ENCODE measurements at regions not wholly inside any gene's neighbourhood (a gene's known extent, or its start where the extent isn't known, plus 50 kb on each side); places are given as distances from the start of the nearest gene placed in this dataset.

DNA sequence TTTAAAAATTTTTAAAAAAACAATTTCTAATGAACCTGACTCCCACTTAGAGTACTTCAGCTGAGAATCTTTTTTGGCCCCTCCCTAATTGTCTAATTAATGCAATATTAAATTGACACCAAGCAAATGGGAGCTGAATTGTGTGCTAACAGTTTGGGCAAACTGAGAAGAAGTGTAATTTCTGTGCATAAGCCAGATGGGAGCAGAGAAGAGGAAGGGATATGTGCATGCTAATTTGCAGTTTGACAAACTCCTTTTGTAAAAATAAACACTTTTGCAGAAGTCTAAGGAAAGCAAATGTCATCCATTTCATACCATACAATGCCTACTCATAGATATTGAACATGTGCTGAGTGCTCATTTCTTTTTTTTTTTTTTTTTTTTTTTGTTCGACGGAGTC is 332.0 kb downstream of the CYRIA start:
- DNase-seq (ENCODE audit: low spot score), result no peak

GRCh38 chr2:16332681-16333557 is 332.7 kb downstream of the CYRIA start:
- no peak for DNase-seq (ENCODE audit: low spot score)

GRCh38 chr2:16331772-16332171 is 333.9 kb downstream of the CYRIA start:
- DNase-seq (ENCODE audit: low spot score), result no peak

DNA sequence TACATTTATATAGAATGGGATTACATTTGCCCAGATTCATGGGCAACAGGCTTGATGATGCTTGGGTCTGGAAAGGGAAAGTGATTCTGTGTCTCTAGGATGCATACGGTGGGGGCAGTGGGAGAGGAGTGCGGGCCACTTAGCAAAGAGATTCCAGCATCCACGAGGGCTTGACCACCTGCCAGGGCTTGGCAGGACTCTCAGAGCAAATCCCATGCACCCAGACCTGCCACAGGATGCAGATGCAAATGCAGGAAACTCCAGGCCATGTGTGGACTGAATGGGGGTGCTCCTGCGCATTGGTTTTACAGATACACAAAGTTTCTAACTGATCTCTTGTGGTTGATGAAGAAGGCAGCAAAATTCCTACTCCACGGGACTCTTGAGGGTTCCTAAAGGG is 334.7 kb downstream of the CYRIA start:
- no peak for DNase-seq (ENCODE audit: low spot score)

DNA sequence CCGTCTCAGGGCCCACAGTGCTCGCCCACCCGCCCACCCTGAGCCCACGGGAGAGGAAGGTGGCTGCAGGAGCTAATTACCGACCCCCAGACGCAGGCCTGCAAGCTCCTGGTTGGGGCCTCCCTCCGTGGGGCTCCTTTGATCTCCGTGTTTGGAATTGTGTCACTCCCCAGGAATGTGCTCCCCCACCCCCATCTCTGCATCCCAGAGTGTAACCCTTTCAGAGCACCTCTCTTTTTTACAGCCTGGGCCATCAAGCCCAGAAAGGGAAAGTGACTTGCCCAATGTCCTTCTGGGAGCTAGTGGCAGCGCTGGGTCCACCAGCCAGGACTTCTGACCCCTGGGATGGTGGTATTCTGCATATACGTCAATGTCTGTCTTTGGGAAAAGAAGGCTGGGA is 335.1 kb downstream of the CYRIA start:
- DNase-seq (ENCODE audit: low spot score), result no peak

GRCh38 chr2:16330012-16330411 is 335.6 kb downstream of the CYRIA start:
- DNase-seq (ENCODE audit: low spot score), result no peak

- DNase-seq (ENCODE audit: low spot score), result no peak
Observed at GRCh38 chr2:16329421-16329820, 336.2 kb downstream of the CYRIA start.

DNA sequence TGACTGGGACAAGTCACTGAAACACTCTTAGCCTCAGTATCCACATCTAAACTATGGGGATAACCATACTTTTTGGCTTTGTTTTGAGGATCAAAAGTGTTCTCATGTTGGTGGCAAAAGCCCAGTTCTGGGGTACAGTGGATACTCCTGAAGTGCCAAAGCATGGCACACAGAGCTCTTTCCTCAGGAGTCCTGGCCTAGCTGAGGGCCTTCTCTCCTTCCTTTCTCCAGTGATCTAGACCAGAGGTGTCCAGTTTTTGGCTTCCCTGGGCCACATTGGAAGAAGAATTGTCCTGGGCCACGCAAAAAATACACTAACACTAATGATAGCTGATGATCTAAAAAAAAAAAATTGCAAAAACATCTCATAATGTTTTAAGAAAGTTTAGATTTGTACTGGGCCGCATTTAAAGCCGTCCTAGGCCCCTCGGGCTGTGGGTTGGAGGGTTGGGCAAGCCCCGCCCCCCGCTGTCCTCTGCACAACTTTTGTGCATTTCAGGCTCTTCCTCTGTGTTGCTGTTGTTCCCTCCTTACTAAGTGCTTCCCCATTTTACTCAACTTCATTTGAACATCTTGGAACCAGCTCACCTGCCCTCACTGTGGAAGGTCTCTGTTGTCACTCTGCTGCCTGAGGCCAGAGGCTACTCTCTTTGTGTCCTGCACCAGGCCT is 337.0 kb downstream of the CYRIA start:
- no peak for DNase-seq (ENCODE audit: low spot score)

DNA sequence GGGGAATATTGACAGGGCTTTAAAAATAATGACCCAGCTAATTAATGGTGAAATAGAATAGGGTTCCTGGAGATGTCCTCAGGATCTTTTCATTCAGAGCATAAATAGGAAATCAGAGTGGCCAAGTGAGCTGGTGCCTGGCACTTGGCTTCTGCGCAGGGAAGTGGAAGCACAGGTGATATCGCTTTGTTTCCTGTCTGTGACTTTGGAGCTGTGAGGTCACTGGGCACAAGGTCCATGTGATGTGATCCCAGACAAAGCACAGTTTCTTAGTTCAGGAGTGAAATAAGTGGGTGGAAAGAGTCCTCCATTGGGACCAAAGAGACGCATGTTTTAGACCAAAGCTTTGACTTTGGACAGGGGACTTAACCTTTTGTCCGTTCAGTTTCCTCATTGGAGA is 338.3 kb downstream of the CYRIA start:
- DNase-seq (ENCODE audit: low spot score), result no peak

DNA sequence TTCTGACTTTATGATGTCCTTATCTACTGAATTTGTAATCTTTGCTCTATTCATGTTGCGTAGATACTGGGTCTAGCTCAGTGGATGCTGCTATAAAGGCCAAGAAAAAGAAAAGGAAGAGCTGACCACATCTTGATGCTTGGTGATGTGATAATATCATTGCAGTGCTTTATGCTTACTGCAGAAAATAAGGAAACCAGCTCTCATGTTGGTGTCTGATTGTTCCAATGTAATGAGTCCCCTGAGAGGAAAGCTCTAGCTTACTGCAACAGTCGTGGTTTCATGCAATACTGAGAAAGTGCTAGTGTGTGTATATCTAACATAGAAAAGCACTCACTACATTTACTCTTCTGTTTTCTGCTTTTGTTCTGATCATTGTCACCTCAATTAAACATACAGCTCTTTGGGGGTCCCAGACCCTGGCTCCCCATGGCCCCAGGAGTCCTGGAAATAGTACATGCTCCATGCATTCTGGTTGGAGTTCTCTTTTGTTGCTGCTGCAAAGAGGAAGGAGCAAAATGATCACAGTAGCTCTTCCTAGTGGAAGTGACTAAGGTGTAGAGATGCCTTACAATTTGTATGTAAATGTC is 338.8 kb downstream of the CYRIA start:
- DNase-seq (ENCODE audit: low spot score), result no peak

DNA sequence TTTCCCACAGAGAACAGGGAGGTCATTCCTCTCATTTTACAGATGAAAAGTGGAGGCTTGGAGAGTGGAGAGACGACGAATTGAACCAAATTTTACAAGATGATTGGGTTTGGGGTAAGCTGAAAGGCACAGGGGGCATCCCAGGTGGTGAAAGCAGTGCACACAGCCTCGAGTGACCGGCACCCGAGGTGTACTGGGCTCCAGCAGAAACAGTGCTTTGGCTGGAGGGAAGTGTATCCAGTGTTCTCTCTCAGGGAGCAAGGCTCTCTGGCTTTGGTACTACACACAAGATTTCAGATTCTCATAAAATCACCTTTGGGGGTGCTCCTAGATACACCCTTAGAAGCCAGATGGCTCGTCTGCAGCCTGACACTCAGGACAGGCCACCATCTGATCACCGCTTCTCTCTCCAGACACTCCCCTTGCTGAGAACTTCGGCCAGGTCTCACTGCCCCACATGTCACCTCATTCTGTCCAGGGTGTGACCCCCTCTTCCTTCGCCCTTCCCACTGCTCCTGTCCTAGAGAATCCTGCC is 339.6 kb downstream of the CYRIA start:
- no peak for DNase-seq (ENCODE audit: low spot score)

DNA sequence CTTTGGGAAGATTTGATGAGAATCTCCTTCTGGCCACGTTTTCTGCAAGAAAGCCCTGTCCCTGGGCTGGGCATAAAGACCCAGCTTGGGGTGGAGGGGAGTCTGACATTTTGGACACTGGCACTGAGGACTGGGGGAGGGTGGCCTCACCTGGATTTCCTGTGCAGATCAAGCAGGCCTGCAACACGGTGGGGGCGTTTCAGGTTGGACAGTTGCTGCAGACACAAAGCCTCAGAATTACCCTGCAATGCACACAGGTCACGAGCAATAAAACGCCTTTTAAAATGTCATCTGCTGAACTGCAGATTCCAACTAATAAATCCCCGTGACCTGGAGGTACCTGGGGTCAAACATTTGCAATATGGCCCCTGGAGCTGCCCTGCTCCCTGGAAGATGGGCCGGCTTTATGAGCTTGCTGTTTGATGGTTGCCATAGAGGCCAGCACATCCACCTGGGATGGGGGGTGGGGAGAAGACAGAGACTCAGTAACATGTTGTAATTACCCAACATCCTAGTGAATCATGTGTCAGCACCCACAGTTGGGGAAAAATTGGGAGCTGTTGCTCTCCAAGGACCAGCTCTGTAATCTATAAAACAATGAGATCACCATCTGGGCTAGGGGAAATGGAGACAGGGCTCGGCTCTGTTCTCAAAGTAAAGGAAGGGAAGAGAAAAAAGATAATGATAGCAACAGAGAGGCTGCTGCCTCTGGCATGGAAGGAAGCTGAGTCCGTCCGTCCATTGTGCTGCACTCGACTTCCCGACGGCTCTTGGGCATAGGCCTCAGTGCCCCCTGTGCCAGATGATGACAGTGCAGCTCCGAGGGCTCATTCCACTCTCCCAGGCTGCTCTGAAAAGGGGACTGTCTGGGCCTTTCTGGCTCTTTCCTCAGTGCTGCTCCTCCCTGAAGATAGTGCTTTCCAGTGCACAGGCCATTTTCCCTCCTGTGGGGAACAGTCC is 340.3 kb downstream of the CYRIA start:
- DNase-seq (ENCODE audit: low spot score), result no peak

DNA sequence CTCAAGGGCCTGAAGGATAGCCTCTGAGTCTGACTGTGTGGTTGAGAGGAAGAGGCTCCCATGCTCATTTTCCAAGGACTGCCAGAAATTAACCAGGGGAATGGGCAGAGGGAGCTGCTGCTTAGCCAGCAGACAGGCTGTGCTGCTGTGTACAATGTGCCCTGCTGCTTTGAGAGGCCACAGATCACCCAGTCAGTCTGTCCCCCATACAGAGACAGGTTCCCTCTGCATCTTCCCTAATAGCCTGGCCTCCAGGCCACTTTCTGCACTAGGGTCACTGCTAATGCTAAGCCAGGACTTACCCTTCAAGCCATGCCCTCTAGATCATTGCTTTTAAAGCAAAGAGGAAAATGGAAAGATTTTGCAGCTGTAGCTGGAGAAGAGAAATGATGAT is 341.1 kb downstream of the CYRIA start:
- DNase-seq (ENCODE audit: low spot score), result no peak

DNA sequence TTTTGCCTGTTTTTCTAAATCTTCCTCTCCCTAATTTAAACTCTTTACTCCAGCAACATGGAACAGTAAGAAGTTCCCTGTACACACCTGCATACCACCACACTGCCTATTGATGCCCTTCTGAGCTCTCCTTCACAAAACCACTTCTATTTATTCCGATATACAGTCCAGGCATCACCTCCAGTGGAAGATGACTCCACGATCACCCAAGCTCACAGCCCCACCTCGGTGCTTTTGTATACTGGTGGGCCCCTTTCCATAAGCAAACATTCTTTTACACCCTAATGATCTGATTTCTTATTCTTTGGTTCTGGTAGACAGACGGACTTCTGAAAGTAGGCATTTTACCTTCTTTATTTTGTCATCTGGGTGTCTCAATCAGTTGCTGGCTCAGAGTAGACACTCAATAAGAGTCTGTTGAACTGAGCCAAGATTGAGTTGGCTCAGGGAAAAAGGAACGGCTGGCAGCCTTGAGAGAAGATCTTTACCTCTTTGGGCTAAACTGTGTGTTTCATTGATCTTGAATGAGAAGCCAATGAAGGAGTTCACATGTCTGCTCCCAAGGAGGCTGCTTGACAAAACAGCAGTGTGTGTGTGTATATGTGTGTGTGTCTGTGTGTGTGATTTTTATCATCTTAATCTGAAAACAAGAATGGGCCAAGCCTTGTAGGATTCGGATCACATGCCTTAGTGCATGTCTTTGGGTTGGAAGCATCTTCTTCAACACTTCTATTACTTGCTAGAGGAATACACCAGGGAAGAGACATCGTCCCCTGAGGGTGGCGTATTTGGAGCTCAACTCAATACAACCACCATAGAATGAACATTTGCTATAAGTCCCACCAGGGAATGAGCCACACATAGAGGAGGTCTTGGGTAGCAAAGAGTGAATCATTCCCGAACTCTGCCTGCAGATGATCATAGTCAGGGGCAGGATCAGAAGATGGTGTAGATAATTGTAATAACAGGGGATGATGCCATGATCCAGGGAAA is 341.8 kb downstream of the CYRIA start:
- no peak for DNase-seq (ENCODE audit: low spot score)

- no peak for DNase-seq (ENCODE audit: low spot score)
Observed at GRCh38 chr2:16323126-16323520, 342.5 kb downstream of the CYRIA start.

GRCh38 chr2:16322308-16323125 is 343.1 kb downstream of the CYRIA start:
- DNase-seq (ENCODE audit: low spot score), result no peak

- DNase-seq (ENCODE audit: low spot score), result no peak
Observed at GRCh38 chr2:16321872-16322271, 343.8 kb downstream of the CYRIA start.

DNA sequence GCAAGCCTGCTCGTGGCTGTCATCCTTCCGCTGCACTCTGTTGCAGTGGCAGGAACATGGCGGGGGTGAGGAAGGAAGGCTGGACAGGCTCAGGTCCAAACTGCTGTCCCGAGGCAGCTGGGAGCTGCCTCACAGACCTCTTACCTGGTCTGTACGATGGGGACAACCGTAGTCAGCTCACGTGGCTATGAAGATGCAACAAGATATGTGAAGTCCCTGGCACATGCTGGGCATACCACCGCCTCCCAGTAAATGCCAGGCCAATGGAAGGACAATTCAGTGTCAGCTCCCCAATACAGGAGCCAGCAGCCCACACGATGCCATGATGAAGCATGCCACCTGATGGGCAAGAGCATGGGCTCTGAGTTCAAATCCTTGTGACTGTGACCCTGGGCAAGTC is 344.4 kb downstream of the CYRIA start:
- DNase-seq (ENCODE audit: low spot score), result no peak

DNA sequence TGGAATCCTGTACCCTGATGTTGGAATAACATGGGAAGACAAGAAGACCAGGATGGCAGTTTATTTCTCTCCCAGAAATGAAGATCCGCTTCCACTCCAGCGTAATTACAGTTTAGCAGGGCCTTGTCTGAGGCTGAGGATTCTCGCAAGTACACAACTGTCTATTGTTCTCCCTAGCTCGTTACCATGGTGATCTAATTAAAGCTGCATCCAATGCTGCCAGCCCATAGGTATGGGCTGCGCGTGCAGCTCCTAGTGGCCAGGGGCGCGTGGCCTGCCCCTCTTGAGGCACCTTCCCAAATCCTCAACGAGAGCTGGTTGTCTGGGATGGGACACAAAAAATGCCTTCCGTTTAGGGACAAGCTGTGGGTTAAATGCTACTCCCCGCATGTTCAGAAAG is 344.9 kb downstream of the CYRIA start:
- no peak for DNase-seq (ENCODE audit: low spot score)

Data from ureter (tissue), 1 donor.